CD4-positive, alpha-beta memory T cell (primary cell): ENCODE measurements at regions not wholly inside any gene's neighbourhood (a gene's known extent, or its start where the extent isn't known, plus 50 kb on each side); places are given as distances from the start of the nearest gene placed in this dataset.

Experiments
- CTCF ChIA-PET: fragments of 350-600 bp; sonication (Branson Sonifier 250); formaldehyde crosslinking; loops from one replicate; lab custom pipeline; 2021; ENCODE audit warnings: inconsistent platforms; ENCODE audit not compliant: partially characterized antibody; lab: Charles Lee
- POLR2A ChIA-PET: fragments of 350-600 bp; sonication (Branson Sonifier 250); formaldehyde crosslinking; loops from one replicate; lab custom pipeline; 2021; ENCODE audit not compliant: partially characterized antibody; lab: Charles Lee
- DNase-seq, 5 donors: peaks; one replicate each; pipeline versions ENCODE4 v3.0.0 to v3.0.0-alpha.2; 2020 to 2022; ENCODE audit warnings: mixed read lengths in 1 of 5
- H3K27ac ChIP-seq: one replicate; pipeline ENCODE4 v1.7.0; 2013; ENCODE audit warnings: low read depth, low read length
- H3K27me3 ChIP-seq: 2 replicates; pipeline ENCODE4 v1.7.0; 2013; ENCODE audit warnings: mild to moderate bottlenecking, low read length, moderate library complexity; ENCODE audit not compliant: insufficient read depth
- H3K36me3 ChIP-seq: 2 replicates; pipeline ENCODE4 v1.7.0; 2013; ENCODE audit warnings: mild to moderate bottlenecking, low read length, moderate library complexity; ENCODE audit not compliant: insufficient read depth
- H3K4me1 ChIP-seq: 2 replicates; pipeline ENCODE4 v1.7.0; 2013; ENCODE audit warnings: mild to moderate bottlenecking, low read length, moderate library complexity; ENCODE audit not compliant: insufficient read depth
- H3K4me3 ChIP-seq, 2 donors: one replicate each; pipeline ENCODE4 v1.7.0; 2013; ENCODE audit warnings: low read length in 2 of 2, mild to moderate bottlenecking in 1 of 2
- H3K9me3 ChIP-seq, 2 donors: one replicate each; pipeline ENCODE4 v1.7.0; 2013; ENCODE audit warnings: low read length in 2 of 2, control low read depth in 1 of 2; ENCODE audit not compliant: control insufficient read depth in 1 of 2
- H3K27ac Mint-ChIP-seq, 7 donors: one replicate each; pipeline ENCODE4 v1.8.0; 2020 to 2021; ENCODE audit warnings: mixed read lengths in 7 of 7, mild to moderate bottlenecking in 6 of 7, inconsistent platforms in 3 of 7, moderate library complexity in 3 of 7
- H3K27me3 Mint-ChIP-seq, 2 donors: one replicate each; pipeline ENCODE4 v1.8.0; 2020 to 2021; ENCODE audit warnings: mixed read lengths in 2 of 2
- H3K36me3 Mint-ChIP-seq, 2 donors: one replicate each; pipeline ENCODE4 v1.8.0; 2020 to 2021; ENCODE audit warnings: mixed read lengths in 2 of 2, inconsistent platforms in 1 of 2, mild to moderate bottlenecking in 1 of 2
- H3K4me1 Mint-ChIP-seq, 4 donors: one replicate each; pipeline ENCODE4 v1.8.0; 2020 to 2021; ENCODE audit warnings: mixed read lengths in 4 of 4, mild to moderate bottlenecking in 1 of 4
- H3K4me3 Mint-ChIP-seq, 8 donors: one replicate each; pipeline ENCODE4 v1.8.0; 2020 to 2021; ENCODE audit warnings: mixed read lengths in 8 of 8, mild to moderate bottlenecking in 7 of 8, moderate library complexity in 6 of 8, inconsistent platforms in 3 of 8
- H3K9me3 Mint-ChIP-seq, 8 donors: one replicate each; pipeline ENCODE4 v1.8.0; 2020 to 2021; ENCODE audit warnings: mixed read lengths in 8 of 8, mild to moderate bottlenecking in 5 of 8, inconsistent platforms in 3 of 8, moderate library complexity in 1 of 8
- intact Hi-C: fragments of 100-400 bp; cut with micrococcal nuclease; formaldehyde crosslinking; loops from one replicate; pipeline ENCODE4 v1.15.1; 2023

DNA sequence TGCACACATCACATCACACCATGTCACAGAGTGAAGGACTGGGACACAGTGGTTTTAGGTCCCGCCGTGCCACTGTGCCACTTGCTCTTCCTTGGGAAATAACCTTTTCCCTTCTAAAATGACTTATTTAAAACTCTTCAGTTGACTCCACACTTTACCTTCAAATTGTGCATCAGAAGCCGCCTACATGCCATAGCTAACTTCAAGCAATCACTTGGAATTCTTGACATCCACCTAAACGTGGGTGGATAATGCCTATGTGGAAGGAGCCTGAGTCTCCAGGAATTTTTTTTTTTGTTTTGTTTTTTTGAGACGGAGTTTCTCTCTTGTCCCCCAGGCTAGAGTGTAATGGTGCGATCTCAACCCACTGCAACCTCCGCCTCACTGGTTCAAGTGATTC lies 777.4 kb upstream of the TENM3 start:
- Mint-ChIP-seq H3K27ac (no peak overlapping the region), H3K9me3 (peaks cover 0 to 11% (median 4%) of the 10 kb centered on the region in 8 donors), H3K4me3 (no peak overlapping the region), H3K4me1 (no peaks in the 10 kb centered on the region), H3K36me3 (no peaks in the 10 kb centered on the region), H3K27me3 (no peaks in the 10 kb centered on the region)
- CTCF ChIA-PET: no interaction called here
- no peaks in the 10 kb centered on the region for H3K9me3 ChIP-seq
- no peaks in the 10 kb centered on the region for H3K4me1 ChIP-seq
- H3K27me3 ChIP-seq: no peaks in the 10 kb centered on the region
- H3K4me3 ChIP-seq: no peak overlapping the region
- H3K36me3 ChIP-seq: no peaks in the 10 kb centered on the region
- DNase-seq: no peak
- no peak overlapping the region for H3K27ac ChIP-seq
- intact Hi-C loops: no loop called here
- POLR2A ChIA-PET: no interaction called here

DNA sequence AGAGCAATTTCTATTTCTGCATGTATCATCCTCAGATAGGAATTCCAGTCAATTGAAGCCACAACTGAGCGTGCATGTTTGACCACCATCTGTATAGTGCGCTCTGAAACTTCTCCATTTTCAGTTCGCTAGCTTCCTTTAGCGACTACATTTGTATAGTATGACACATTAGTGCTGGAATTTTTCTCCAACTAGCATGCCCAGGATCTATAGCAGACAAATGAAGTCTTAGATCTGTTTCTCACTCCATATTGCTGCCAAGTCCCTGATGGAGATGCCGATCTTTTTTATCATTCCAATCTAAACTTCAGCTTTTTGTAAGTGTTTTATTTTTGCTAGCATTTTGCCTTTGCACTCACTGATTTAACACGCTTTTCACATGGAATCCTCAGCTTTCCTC lies 774.8 kb upstream of the TENM3 start:
- Mint-ChIP-seq H3K27ac (no peak overlapping the region), H3K4me3 (no peak overlapping the region), H3K27me3 (no peaks in the 10 kb centered on the region), H3K36me3 (no peaks in the 10 kb centered on the region), H3K4me1 (no peaks in the 10 kb centered on the region), H3K9me3 (peaks cover 0 to 15% (median 2%) of the 10 kb centered on the region in 8 donors)
- no peak for DNase-seq
- H3K36me3 ChIP-seq: no peaks in the 10 kb centered on the region
- H3K4me3 ChIP-seq: no peak overlapping the region
- intact Hi-C loops: no loop called here
- ChIA-PET POLR2A (no interaction called here), CTCF (no interaction called here)
- no peak overlapping the region for H3K27ac ChIP-seq
- no peaks in the 10 kb centered on the region for H3K27me3 ChIP-seq
- no peaks in the 10 kb centered on the region for H3K9me3 ChIP-seq
- H3K4me1 ChIP-seq: no peaks in the 10 kb centered on the region

DNA sequence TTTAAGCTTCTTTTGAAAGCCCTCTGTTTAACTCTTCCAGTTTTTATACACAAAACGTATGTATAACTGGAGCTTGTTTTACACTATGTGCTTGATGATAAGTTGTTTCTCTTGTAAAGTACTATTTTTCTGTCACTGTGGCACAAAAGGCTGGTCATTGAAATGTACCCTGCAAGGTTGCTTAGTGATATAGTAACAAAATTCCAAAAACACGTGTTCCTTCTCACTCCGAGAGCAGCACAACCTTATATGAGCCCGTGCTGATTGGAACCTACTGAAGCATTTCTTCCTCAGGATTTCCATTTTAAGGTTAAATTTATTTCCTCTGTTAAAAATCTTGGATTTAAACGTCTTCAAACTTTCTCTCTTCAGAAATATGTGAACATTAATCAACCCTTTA lies 772.9 kb upstream of the TENM3 start:
- Mint-ChIP-seq H3K4me1 (no peaks in the 10 kb centered on the region), H3K27me3 (no peaks in the 10 kb centered on the region), H3K4me3 (no peak overlapping the region), H3K36me3 (no peaks in the 10 kb centered on the region), H3K27ac (no peak overlapping the region), H3K9me3 (peaks cover 0 to 15% (median 1%) of the 10 kb centered on the region in 8 donors)
- no peak for DNase-seq
- H3K36me3 ChIP-seq: no peaks in the 10 kb centered on the region
- no peak overlapping the region for H3K27ac ChIP-seq
- CTCF ChIA-PET: no interaction called here
- H3K4me1 ChIP-seq: no peaks in the 10 kb centered on the region
- no peak overlapping the region for H3K4me3 ChIP-seq
- intact Hi-C loops: no loop called here
- no peaks in the 10 kb centered on the region for H3K27me3 ChIP-seq
- H3K9me3 ChIP-seq: no peaks in the 10 kb centered on the region
- POLR2A ChIA-PET: no interaction called here

DNA sequence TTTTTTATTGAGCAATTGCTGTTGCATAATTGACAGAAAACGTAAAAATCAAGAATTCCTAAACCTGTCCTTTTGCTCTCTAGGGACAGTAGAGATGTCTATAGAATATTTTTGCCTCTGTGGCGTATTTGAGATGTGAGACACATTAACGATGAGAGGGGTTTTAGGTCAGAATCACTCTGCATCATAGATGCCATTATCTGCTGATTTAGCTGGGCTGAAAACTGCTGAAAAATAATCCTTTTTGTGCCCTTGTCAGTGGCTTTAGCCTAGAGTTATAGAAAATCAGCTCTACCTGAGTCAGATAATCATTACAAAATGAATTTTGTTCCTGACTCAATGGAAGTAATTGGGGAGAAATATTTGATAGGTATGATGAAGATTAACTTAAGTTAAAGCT lies 767.8 kb upstream of the TENM3 start:
- ChIA-PET CTCF (interaction anchor here (0.6 kb wide), 1 partner anchor 821 kb away, joined by 3 read pairs; no protein-coding TSS in a partner anchor), POLR2A (no interaction called here)
- no peaks in the 10 kb centered on the region for H3K9me3 ChIP-seq
- DNase-seq: no peak
- H3K27me3 Mint-ChIP-seq: no peaks in the 10 kb centered on the region
- H3K36me3 Mint-ChIP-seq: no peaks in the 10 kb centered on the region
- no peak overlapping the region for H3K27ac ChIP-seq
- no peaks in the 10 kb centered on the region for H3K4me1 ChIP-seq
- peaks cover 0 to 8% (median 0%) of the 10 kb centered on the region in 8 donors for H3K9me3 Mint-ChIP-seq
- no peaks in the 10 kb centered on the region for H3K4me1 Mint-ChIP-seq
- no peaks in the 10 kb centered on the region for H3K27me3 ChIP-seq
- no peak overlapping the region for H3K4me3 Mint-ChIP-seq
- no peak overlapping the region for H3K4me3 ChIP-seq
- intact Hi-C loops: no loop called here
- H3K27ac Mint-ChIP-seq: no peak overlapping the region
- H3K36me3 ChIP-seq: no peaks in the 10 kb centered on the region

DNA sequence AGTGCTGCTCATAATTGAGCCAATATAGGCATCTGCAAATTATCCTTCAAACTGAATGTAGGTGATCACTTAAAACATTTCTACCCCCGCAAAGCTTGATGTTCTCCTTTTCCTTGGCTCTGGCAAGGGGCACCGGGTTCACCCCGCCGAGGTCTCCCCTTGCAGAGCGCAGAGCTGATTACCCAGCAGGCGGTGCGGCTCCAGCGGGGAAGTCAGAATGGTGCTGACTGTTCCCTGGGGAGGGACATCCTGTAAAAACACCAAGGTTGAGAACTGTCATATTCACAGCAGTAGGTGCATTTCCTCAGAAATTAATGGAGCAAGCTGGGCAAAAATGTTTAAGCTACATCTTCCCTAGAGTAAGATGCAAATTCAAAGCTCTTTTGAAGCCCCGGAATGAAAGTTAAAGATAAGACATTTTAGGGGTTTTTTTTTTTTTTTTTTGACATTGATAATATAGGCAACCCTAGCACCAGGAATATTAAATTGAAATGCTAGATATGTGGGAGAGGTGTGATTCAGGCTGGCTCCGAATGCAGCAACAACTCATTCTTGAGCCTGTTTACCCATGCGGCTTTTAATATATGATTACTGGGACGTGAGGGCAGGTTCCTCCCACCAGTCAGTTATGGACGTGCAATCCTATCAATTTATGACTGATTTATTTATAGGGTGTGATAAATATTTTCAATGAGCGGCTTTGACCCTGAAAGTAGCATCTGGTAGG lies 767.3 kb upstream of the TENM3 start:
- Mint-ChIP-seq H3K27ac (no peak overlapping the region), H3K9me3 (peaks cover 0 to 8% (median 0%) of the 10 kb centered on the region in 8 donors), H3K27me3 (no peaks in the 10 kb centered on the region), H3K36me3 (no peaks in the 10 kb centered on the region), H3K4me3 (no peak overlapping the region), H3K4me1 (no peaks in the 10 kb centered on the region)
- Histone ChIP-seq H3K27me3 (no peaks in the 10 kb centered on the region), H3K4me1 (no peaks in the 10 kb centered on the region), H3K4me3 (no peak overlapping the region), H3K36me3 (no peaks in the 10 kb centered on the region), H3K9me3 (no peaks in the 10 kb centered on the region), H3K27ac (no peak overlapping the region)
- intact Hi-C loops: no loop called here
- ChIA-PET CTCF (interaction anchor here (0.6 kb wide), 1 partner anchor 820 kb away, joined by 3 read pairs; no protein-coding TSS in a partner anchor), POLR2A (no interaction called here)
- DNase-seq: no peak

DNA sequence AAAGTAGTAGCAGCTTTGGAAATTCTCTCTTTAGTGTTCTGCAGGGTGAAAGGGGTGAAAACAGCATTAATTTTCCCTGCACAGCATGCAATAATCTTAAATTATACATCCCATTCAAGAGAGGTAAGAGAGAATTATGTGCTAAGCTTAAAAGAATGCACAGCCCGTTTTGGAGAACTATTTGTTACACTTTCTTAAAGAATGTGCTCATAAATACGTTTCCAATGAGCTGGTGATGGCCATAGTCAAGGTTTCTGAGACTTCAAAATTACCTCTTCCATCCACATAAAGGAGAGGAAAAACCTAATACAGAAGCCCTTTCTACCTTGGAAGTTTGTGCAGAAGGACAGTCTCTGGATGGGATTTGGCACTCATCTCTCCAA lies 766.7 kb upstream of the TENM3 start:
- no peak overlapping the region for H3K4me3 Mint-ChIP-seq
- CTCF ChIA-PET: no interaction called here
- H3K9me3 Mint-ChIP-seq: peaks cover 0 to 8% (median under 1%) of the 10 kb centered on the region in 8 donors
- Histone ChIP-seq H3K4me3 (no peak overlapping the region), H3K4me1 (no peaks in the 10 kb centered on the region), H3K9me3 (no peaks in the 10 kb centered on the region), H3K27me3 (no peaks in the 10 kb centered on the region), H3K27ac (no peak overlapping the region), H3K36me3 (no peaks in the 10 kb centered on the region)
- H3K4me1 Mint-ChIP-seq: no peaks in the 10 kb centered on the region
- POLR2A ChIA-PET: no interaction called here
- intact Hi-C loops: no loop called here
- no peaks in the 10 kb centered on the region for H3K27me3 Mint-ChIP-seq
- no peak overlapping the region for H3K27ac Mint-ChIP-seq
- H3K36me3 Mint-ChIP-seq: no peaks in the 10 kb centered on the region
- DNase-seq: no peak

DNA sequence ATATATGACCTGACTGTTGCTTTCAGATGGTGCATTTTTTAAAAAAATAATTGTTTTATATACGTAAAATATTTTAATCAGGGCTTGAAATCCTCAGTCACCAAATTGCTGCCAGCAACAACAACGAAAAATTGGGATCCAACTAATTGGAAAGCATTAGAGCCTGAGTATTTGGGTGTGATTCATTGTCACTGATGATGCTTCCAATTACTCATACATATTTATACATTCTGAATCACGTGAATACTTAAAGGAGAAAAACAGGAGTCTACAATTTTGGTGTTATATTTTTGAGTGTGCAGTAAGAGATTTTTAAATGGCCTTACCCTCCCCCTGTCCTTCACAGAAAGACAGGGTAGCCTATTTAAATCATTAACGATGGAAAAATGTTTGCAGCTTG lies 765.6 kb upstream of the TENM3 start:
- intact Hi-C loops: no loop called here
- no peaks in the 10 kb centered on the region for H3K27me3 Mint-ChIP-seq
- peaks cover 0 to 4% (median 0%) of the 10 kb centered on the region in 8 donors for H3K9me3 Mint-ChIP-seq
- CTCF ChIA-PET: no interaction called here
- Histone ChIP-seq H3K36me3 (no peaks in the 10 kb centered on the region), H3K9me3 (no peaks in the 10 kb centered on the region), H3K27me3 (no peaks in the 10 kb centered on the region), H3K4me3 (no peak overlapping the region), H3K4me1 (no peaks in the 10 kb centered on the region), H3K27ac (no peak overlapping the region)
- POLR2A ChIA-PET: no interaction called here
- no peak overlapping the region for H3K4me3 Mint-ChIP-seq
- no peak for DNase-seq
- no peaks in the 10 kb centered on the region for H3K4me1 Mint-ChIP-seq
- H3K27ac Mint-ChIP-seq: no peak overlapping the region
- H3K36me3 Mint-ChIP-seq: no peaks in the 10 kb centered on the region
